ENCODE measurements at regions not wholly inside any gene's neighbourhood (a gene's known extent, or its start where the extent isn't known, plus 50 kb on each side); places are given as distances from the start of the nearest gene placed in this dataset.

- H3K4me3 Mint-ChIP-seq: no peak overlapping the region
- no peak overlapping the region for H3K27ac Mint-ChIP-seq
- H3K36me3 Mint-ChIP-seq: peaks cover 2% of the 10 kb centered on the region
These were observed 145.1 kb downstream of the PTPRU start for GRCh38 chr1:29381426-29381825.

GRCh38 chr1:29380532-29380931 is 144.2 kb downstream of the PTPRU start:
- Mint-ChIP-seq H3K9me3 (peaks cover 14% of the 10 kb centered on the region), H3K36me3 (peaks cover 2% of the 10 kb centered on the region), H3K27ac (no peak overlapping the region), H3K4me1 (no peaks in the 10 kb centered on the region), H3K27me3 (peaks cover 25% of the 10 kb centered on the region), H3K4me3 (no peak overlapping the region)

More at GRCh38 chr1:29381426-29381825, 145.1 kb downstream of the PTPRU start:
- peaks cover 13% of the 10 kb centered on the region for H3K9me3 Mint-ChIP-seq
- no peaks in the 10 kb centered on the region for H3K4me1 Mint-ChIP-seq
- peaks cover 26% of the 10 kb centered on the region for H3K27me3 Mint-ChIP-seq

- no peak overlapping the region for H3K27ac Mint-ChIP-seq
- H3K27me3 Mint-ChIP-seq: peaks cover 27% of the 10 kb centered on the region
- H3K4me1 Mint-ChIP-seq: no peaks in the 10 kb centered on the region
- no peak overlapping the region for H3K4me3 Mint-ChIP-seq
- H3K36me3 Mint-ChIP-seq: peaks cover 2% of the 10 kb centered on the region
- peaks cover 14% of the 10 kb centered on the region for H3K9me3 Mint-ChIP-seq
These were observed 143.2 kb downstream of the PTPRU start for GRCh38 chr1:29379443-29380073.
